Osteoblast (primary cell): ENCODE measurements at regions not wholly inside any gene's neighbourhood (a gene's known extent, or its start where the extent isn't known, plus 50 kb on each side); places are given as distances from the start of the nearest gene placed in this dataset.
A peak's percentile ranks its signal among the peaks of the same experiment; 100 is the strongest.

Source experiments
- DNase-seq: peaks from one replicate; pipeline ENCODE4 v3.0.0; 2011; ENCODE audit warnings: low spot score, mixed read lengths; ENCODE audit not compliant: insufficient read length; ENCODE audit errors: missing footprints
- H2AFZ ChIP-seq: 2 replicates; pipeline ENCODE4 v1.6.0; 2011; ENCODE audit warnings: mild to moderate bottlenecking, low read length
- H3K27ac ChIP-seq: 2 replicates; pipeline ENCODE4 v1.5.1; 2011; ENCODE audit warnings: mild to moderate bottlenecking, low read depth, low read length, moderate library complexity
- H3K27me3 ChIP-seq: 2 replicates; pipeline ENCODE4 v1.6.0; 2012; ENCODE audit warnings: mild to moderate bottlenecking, control low read depth, inconsistent platforms, low read length, moderate library complexity; ENCODE audit not compliant: insufficient read depth
- H3K36me3 ChIP-seq: 2 replicates; pipeline ENCODE4 v1.5.1; 2011; ENCODE audit warnings: mild to moderate bottlenecking, low read length, control low read depth, moderate library complexity; ENCODE audit not compliant: insufficient read depth
- H3K4me1 ChIP-seq: 2 replicates; pipeline ENCODE4 v1.5.1; 2011; ENCODE audit warnings: mild to moderate bottlenecking, low read length, control low read depth, moderate library complexity; ENCODE audit not compliant: insufficient read depth
- H3K4me2 ChIP-seq: 2 replicates; pipeline ENCODE4 v1.6.0; 2011; ENCODE audit warnings: mild to moderate bottlenecking, low read length; ENCODE audit not compliant: insufficient read depth
- H3K4me3 ChIP-seq: fragments of 200-600 bp; sonication (generic); 3 replicates; pipeline ENCODE4 v1.5.1; 2012; ENCODE audit warnings: mild to moderate bottlenecking, low read length, inconsistent platforms; ENCODE audit not compliant: insufficient read depth
- H3K79me2 ChIP-seq: 2 replicates; pipeline ENCODE4 v1.6.0; 2012; ENCODE audit warnings: mild to moderate bottlenecking, low read length, control low read depth, inconsistent platforms; ENCODE audit not compliant: insufficient read depth
- H3K9me3 ChIP-seq: 2 replicates; pipeline ENCODE4 v1.5.1; 2011; ENCODE audit warnings: low read depth, low read length, control low read depth
- H4K20me1 ChIP-seq: 2 replicates; pipeline ENCODE4 v1.6.0; 2012; ENCODE audit warnings: mild to moderate bottlenecking, low read length, control low read depth; ENCODE audit not compliant: insufficient read depth
- TF ChIP-seq, protein P1 (sequence below): IDR thresholded peaks from 2 replicates; pipeline ENCODE4 v1.5.1; 2011; ENCODE audit warnings: mild to moderate bottlenecking, low read depth, low read length, moderate library complexity; ENCODE audit errors: extremely low read depth

GRCh38 chr5:58286741-58287140, 173.1 kb downstream of the PLK2 start:
- Histone ChIP-seq H3K4me1 (no peaks in the 10 kb centered on the region), H3K36me3 (no peaks in the 10 kb centered on the region), H3K4me2 (no peak overlapping the region), H2AFZ (peak overlapping the region; percentile 4), H4K20me1 (no peaks in the 10 kb centered on the region), H3K9me3 (no peaks in the 10 kb centered on the region), H3K4me3 (no peak overlapping the region), H3K27ac (no peak overlapping the region), H3K79me2 (no peaks in the 10 kb centered on the region), H3K27me3 (no peaks in the 10 kb centered on the region)
- no peak for DNase-seq
- TF ChIP-seq, protein P1, sequence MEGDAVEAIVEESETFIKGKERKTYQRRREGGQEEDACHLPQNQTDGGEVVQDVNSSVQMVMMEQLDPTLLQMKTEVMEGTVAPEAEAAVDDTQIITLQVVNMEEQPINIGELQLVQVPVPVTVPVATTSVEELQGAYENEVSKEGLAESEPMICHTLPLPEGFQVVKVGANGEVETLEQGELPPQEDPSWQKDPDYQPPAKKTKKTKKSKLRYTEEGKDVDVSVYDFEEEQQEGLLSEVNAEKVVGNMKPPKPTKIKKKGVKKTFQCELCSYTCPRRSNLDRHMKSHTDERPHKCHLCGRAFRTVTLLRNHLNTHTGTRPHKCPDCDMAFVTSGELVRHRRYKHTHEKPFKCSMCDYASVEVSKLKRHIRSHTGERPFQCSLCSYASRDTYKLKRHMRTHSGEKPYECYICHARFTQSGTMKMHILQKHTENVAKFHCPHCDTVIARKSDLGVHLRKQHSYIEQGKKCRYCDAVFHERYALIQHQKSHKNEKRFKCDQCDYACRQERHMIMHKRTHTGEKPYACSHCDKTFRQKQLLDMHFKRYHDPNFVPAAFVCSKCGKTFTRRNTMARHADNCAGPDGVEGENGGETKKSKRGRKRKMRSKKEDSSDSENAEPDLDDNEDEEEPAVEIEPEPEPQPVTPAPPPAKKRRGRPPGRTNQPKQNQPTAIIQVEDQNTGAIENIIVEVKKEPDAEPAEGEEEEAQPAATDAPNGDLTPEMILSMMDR, result no peak

DNA sequence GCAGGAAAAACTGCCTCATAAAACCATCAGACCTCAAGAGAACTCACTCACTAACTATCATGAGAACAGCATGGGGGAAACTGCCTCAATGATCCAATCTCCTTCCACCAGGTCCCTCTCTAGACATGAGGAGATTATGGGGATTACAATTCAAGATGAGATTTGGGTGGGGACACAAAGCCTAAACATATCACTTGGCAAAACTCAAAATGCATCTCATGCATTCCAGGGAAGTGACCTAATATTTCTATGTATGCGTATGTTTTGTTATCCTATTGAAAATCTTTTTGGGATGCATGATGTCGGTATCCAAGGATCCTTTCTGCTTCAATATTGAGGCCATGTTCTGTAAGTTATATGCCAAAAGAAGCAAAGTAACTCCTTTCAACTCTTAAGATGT, 174.0 kb downstream of the PLK2 start:
- Histone ChIP-seq H3K4me3 (no peak overlapping the region), H3K4me1 (no peaks in the 10 kb centered on the region), H3K27me3 (no peaks in the 10 kb centered on the region), H3K27ac (no peak overlapping the region), H3K36me3 (no peaks in the 10 kb centered on the region), H3K9me3 (no peaks in the 10 kb centered on the region), H2AFZ (no peak overlapping the region), H3K79me2 (no peaks in the 10 kb centered on the region), H3K4me2 (no peak overlapping the region), H4K20me1 (no peaks in the 10 kb centered on the region)
- TF ChIP-seq, protein P1, result no peak
- no peak for DNase-seq

- Histone ChIP-seq H3K79me2 (no peaks in the 10 kb centered on the region), H3K4me2 (no peak overlapping the region), H3K27me3 (no peaks in the 10 kb centered on the region), H3K27ac (no peak overlapping the region), H3K9me3 (no peaks in the 10 kb centered on the region), H4K20me1 (no peaks in the 10 kb centered on the region), H3K4me1 (no peaks in the 10 kb centered on the region), H3K36me3 (no peaks in the 10 kb centered on the region), H3K4me3 (no peak overlapping the region), H2AFZ (no peak overlapping the region)
- DNase-seq, result no peak
- TF ChIP-seq, protein P1, result no peak
These were observed 175.0 kb downstream of the PLK2 start for GRCh38 chr5:58284886-58285285.

GRCh38 chr5:58281189-58281588, 178.7 kb downstream of the PLK2 start:
- no peaks in the 10 kb centered on the region for H4K20me1 ChIP-seq
- no peak overlapping the region for H3K4me2 ChIP-seq
- no peak for DNase-seq
- H3K27ac ChIP-seq, result no peak overlapping the region
- no peaks in the 10 kb centered on the region for H3K36me3 ChIP-seq
- no peak overlapping the region for H3K4me3 ChIP-seq
- H2AFZ ChIP-seq, result no peak overlapping the region
- H3K79me2 ChIP-seq, result no peaks in the 10 kb centered on the region
- H3K27me3 ChIP-seq, result no peaks in the 10 kb centered on the region
- H3K4me1 ChIP-seq, result no peaks in the 10 kb centered on the region
- TF ChIP-seq, protein P1, result no peak
- H3K9me3 ChIP-seq, result no peaks in the 10 kb centered on the region
